CD4-positive, alpha-beta T cell treated with Interleukin-6 at 100 ng/mL for 8 hours (primary cell): ENCODE measurements at regions not wholly inside any gene's neighbourhood (a gene's known extent, or its start where the extent isn't known, plus 50 kb on each side); places are given as distances from the start of the nearest gene placed in this dataset.
"Not testable (repeated sequence)": the region's sequence is repeated elsewhere in the genome, so short reads cannot be mapped to it uniquely, and the experiment has no call there.

Experiments used
- DNase-seq: peaks from one replicate; pipeline ENCODE4 v3.0.0-alpha.2; 2020; ENCODE audit warnings: mixed read lengths, low spot score

DNA sequence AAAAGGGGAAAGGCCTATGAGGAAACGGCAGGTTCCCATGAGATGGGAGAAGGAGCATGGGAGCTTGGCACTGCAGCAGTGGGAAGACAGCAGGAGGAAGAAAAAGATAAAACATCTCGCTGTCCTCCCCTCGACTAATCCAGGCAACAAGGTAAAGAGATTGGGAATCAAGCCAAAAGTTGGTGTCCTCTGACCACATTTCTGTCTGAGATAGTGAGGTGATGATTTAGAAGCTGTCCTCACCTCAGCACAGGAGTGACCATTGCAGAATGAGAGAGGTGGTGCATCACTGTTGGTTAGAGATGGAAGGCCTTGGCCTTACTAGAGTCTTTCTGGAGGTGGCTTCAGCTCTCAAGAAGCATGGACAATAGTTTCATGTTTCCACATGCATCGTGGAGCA lies 226.6 kb upstream of the CCDC54 start:
- no peak for DNase-seq

- DNase-seq = no peak
Measured at GRCh38 chr3:107153981-107154380, 223.3 kb upstream of the CCDC54 start.

- no peak for DNase-seq
Measured at GRCh38 chr3:107172411-107172810, 204.8 kb upstream of the CCDC54 start.

DNA sequence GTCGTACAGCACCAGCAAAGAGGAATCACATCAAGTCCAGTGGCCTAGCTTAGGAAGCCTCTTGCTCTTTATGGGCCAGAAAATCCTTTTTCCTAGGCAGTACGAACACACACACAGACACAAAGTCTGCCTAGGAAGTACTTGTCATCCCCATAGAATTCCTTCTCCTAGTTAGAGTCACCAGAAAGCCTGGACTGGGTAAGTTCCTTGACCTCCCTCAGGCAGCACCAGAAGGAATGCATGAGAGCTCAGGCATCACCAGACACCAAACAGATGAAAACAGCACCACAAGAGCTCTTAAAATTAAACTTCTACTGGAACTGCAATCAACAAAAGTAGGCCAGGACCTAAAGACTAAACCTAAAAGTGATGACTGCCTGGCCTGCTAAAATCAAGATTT lies 192.9 kb upstream of the CCDC54 start:
- no peak for DNase-seq

GRCh38 chr3:107188262-107188661 lies 189.0 kb upstream of the CCDC54 start:
- DNase-seq = no peak

- no peak for DNase-seq
Measured at GRCh38 chr3:107189158-107189791, 188.0 kb upstream of the CCDC54 start.

DNA sequence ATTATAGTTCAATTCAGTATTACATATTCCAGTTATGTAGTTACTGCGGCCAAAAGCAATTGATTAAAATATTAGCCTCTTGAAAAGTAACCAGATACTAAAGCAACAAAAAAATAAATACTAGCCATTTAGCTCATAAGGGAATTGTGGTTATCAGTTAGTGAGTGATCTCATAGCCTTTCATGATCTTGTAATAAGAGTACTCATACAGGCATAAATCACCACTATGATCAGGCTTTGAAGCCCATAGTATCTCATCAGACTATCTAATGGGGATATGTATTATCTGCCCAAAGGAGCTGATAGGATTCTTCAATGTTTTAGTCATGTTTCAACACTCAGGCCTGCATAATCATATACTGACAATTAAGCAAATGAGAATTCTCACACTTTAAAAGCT lies 184.1 kb upstream of the CCDC54 start:
- no peak for DNase-seq

GRCh38 chr3:107198581-107199181 lies 178.6 kb upstream of the CCDC54 start:
- no peak for DNase-seq

GRCh38 chr3:107201146-107201545 lies 176.1 kb upstream of the CCDC54 start:
- no peak for DNase-seq

- DNase-seq = not testable (repeated sequence)
Measured at GRCh38 chr3:107202885-107203284, 174.4 kb upstream of the CCDC54 start.

DNA sequence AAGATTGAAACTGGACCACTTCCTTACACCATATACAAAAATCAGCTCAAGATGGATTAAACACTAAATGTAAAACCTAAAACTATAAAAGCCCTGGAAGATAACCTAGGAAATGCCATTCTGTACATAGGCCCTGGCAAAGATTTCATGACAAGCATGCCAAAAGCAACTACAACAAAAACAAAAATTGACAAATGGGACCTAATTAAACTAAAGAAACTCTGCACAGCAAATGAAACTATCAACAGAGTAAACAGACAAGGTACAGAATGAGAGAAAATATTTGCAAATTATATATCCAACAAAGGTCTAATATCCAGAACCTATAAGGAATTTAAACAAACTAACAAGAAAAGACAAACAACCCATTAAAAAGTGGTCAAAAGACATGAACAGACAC lies 173.1 kb upstream of the CCDC54 start:
- no peak for DNase-seq

DNA sequence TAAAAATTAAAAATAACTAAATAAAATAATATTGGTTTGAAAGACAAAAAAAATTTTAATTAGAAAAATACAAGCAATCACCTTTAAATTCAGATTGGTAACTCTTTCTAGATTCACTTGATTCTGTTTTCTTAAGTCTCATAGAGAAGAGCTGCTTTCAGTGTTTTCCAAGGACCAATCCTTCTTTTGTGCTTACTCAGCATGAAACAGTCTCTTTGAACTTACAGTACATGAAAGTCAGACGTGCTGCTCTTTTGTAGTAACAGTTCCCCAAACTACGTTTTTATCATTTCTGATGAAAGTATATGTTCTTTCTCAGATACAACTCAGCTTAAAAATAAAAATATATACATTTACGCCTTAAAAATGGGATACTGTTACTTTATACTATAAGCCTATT lies 171.9 kb upstream of the CCDC54 start:
- no peak for DNase-seq

DNA sequence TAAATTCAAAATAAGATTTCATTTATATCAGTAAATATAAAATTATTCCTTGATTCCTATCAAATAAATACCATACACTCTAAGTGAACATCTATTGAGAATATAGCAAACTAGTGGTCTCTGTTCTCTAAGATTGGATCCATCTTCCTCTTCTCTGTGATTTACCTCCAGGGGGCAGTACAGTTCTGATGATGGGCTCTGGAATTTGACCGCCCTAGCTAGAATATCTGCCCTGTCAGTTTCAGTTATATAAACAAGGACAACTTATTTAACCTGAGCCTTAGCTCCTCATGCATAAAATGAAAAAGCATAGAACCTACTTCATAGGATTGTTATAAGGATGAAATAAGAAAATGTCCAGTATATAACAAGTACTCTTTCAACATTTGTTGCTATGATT lies 171.1 kb upstream of the CCDC54 start:
- no peak for DNase-seq

- DNase-seq = no peak
Measured at GRCh38 chr3:107206945-107207344, 170.3 kb upstream of the CCDC54 start.

DNA sequence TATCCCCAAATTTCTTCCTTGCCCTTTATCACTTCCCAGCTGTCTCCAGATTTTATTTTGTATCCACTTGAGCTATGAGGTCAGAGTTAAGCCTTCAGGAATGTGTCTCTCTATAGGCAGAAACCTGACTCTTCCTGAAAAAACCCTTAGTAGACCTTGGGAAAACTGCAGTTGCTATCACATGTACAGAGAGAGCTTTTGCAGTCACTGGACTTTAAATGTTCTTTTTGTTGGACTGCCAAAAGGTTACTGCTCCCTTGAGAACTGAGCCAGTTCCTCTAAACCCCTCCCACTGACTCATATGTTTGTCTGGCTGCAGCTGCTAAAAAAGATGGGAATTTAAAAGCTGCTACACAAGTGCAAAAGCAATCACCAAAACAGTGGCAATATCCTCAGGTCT lies 169.1 kb upstream of the CCDC54 start:
- DNase-seq = no peak

DNA sequence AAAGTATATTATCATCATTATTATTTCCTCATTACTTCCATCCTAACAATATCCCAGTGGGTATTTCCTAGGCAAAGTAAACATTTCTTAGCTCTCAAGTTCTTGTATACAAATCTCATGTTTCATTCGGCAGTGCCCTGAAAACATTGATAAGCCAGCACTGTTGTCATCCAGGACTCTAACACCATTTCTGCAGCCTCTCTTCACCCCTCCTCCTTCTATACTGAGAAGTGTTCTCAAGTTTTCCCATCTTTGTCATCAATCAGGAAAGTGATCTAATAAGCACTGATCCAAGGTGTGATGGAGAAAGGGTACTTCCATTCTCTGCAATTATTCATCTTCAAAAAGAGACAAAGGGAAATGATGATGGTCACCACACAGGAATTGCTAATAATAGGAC lies 168.4 kb upstream of the CCDC54 start:
- no peak for DNase-seq

DNA sequence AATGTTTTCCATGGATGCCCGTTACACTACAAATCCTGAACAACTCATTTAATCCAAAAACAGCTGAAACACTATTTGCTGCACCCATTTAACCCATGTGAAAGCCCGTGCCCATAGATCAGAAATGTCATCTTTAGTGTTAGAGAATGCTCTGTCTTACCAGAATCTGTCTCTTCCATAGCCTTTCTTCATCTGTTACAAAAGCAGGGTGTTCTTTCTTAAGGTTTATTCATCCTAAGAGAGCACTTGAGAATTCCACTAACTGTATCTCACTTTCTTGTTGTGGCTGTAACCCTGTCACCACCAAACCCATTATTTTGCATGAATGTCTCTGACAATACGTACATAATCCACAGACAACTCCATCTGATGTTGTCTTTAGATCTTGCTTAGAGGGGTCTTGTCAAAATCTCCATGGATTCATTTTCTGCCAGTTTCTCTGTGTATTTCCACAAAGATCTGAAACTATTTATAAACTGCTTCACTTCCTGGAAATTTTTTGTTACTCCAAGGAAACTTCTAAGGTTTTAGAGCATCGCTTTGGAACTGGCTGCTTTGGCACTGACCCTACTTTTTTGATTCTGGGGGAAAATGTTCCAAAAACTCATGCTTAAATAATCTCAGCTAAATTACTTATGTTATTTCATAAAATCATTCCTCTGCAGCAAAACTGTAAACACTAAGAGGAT lies 167.8 kb upstream of the CCDC54 start:
- no peak for DNase-seq

DNA sequence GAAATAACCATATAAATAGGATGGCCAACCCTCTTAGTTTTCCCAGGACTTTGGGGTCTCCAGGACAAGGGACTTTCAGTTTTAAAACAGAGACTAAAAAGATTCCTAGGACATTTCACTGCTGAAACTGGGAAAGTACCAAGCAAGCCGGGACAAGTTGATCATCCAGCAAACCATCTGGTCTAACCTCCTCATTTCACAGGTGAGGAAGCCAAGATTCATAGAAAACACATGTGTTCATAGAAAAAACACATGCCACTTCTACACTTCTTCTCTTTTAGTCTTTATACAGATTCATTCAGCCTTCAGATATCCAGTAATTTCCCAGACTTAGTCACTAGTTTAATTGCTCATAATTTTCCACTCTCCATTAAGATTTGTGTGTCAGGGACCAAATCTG lies 165.6 kb upstream of the CCDC54 start:
- no peak for DNase-seq

GRCh38 chr3:107212618-107213017 lies 164.6 kb upstream of the CCDC54 start:
- no peak for DNase-seq

DNA sequence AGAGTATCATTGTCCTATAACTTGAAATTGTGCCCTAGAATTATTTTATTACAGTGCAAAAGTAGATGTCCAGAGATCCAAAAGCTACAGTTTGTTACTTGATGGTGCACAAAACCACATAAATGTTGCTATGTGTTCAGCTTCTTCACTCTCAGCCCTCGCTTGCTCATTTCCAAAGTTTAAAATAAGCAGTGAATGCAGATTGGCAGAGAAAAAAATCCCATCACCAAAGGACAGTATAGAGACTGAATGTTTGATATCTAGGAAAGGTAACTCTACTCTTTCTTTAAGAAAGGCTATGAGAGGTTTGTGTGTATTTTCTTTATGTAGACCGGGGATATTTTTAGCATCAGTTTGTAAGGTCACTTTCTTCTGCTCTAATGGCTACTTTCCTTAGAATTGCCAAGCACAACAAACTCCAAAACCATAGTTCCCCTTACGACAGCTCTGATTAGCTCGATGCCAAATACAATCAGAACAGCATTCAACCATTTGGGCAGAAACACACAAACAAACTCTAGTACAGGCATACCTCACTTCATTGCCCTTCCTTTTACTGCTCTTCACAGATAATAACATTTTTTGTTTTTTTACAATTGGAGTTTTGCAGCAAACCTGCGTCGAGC lies 164.1 kb upstream of the CCDC54 start:
- DNase-seq = no peak

DNA sequence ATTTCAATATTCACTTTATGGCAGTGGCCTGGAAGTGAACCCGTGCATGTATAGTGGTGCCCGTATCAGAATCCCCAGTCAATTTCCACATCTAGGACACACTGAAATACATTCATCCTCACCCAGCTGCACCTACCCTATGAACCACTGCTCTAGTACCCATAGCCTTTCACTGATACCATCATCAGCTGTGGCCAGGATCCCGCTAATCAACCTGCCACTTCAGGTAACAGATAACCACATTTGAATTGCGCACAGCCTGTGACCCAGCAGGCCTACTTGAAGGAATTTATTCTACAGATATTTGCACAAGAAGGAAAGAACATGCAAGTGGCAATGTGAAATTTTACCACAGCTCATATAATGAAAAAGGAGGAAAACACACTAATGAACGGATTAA lies 161.0 kb upstream of the CCDC54 start:
- DNase-seq = no peak

DNA sequence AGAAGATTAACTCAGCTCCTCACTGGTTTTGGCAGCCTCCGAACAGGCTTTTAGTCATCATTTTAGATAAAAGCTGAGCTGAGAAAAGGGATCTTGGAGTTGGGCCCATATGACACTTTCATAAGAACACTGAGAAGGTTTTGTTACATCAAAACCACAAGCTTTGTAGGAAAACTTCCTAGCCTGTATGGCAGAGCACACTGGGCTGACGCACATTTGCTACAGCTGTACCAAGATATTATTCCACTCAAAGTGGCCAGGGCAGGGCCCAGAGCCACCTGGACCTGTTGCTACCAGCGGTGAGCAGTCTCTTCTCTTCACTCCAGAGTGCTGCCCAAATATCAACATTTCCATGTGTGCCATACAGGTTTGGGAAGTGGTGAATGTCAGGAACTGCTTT lies 160.5 kb upstream of the CCDC54 start:
- DNase-seq = no peak

DNA sequence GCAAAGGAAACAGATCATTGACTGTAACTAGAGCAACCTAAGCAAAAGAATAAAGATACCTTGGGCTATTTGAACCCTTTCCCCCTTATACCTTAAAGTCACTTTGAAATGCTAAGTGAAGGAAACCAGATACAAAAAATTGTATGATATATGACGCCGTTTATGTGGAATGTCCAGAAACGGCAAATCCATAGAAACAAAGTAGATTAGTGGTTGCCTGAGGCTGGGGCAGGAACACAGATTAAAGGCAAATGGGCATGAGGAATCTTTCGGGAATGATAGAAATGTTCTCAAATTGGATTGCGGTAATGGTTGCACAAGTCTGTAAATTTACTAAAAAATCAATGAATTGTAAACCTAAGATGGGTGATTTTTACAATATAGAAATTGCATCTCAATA lies 160.1 kb upstream of the CCDC54 start:
- DNase-seq = no peak
